Retinal pigment epithelial cell (primary cell): ENCODE measurements at regions not wholly inside any gene's neighbourhood (a gene's known extent, or its start where the extent isn't known, plus 50 kb on each side); places are given as distances from the start of the nearest gene placed in this dataset.
"Not testable (repeated sequence)": the region's sequence is repeated elsewhere in the genome, so short reads cannot be mapped to it uniquely, and the experiment has no call there.

Experiments
- DNase-seq: peaks from one replicate; pipeline ENCODE4 v3.0.0-alpha.2; 2010; ENCODE audit warnings: low read depth
- H3K4me3 ChIP-seq: 2 replicates; pipeline ENCODE4 v1.5.1; 2011; ENCODE audit warnings: mild to moderate bottlenecking, low read length, control low read depth, moderate library complexity
- CTCF ChIP-seq: conservative IDR thresholded peaks from 2 replicates; pipeline ENCODE4 v1.5.1; 2011; ENCODE audit warnings: low read depth, low read length, control low read depth, inconsistent platforms

GRCh38 chr14:23896609-23897153, 56.9 kb upstream of the DHRS4 start:
- no peak for DNase-seq
- no peak overlapping the region for H3K4me3 ChIP-seq
- no peak for TF ChIP-seq CTCF

- DNase-seq, H3K4me3 ChIP-seq: not testable (repeated sequence)
Observed at GRCh38 chr14:23897291-23897690, 56.3 kb upstream of the DHRS4 start.

GRCh38 chr14:23898359-23898758, 55.2 kb upstream of the DHRS4 start:
- not testable (repeated sequence) for DNase-seq, H3K4me3 ChIP-seq

- no peak for TF ChIP-seq CTCF
- H3K4me3 ChIP-seq: no peak overlapping the region
- no peak for DNase-seq
Observed at GRCh38 chr14:23899788-23900187, 53.8 kb upstream of the DHRS4 start.

GRCh38 chr14:23903442-23903841, 50.1 kb upstream of the DHRS4 start:
- no peak for DNase-seq
- TF ChIP-seq CTCF: no peak
- H3K4me3 ChIP-seq: no peak overlapping the region
